ENCODE measurements at regions not wholly inside any gene's neighbourhood (a gene's known extent, or its start where the extent isn't known, plus 50 kb on each side); places are given as distances from the start of the nearest gene placed in this dataset.

DNA sequence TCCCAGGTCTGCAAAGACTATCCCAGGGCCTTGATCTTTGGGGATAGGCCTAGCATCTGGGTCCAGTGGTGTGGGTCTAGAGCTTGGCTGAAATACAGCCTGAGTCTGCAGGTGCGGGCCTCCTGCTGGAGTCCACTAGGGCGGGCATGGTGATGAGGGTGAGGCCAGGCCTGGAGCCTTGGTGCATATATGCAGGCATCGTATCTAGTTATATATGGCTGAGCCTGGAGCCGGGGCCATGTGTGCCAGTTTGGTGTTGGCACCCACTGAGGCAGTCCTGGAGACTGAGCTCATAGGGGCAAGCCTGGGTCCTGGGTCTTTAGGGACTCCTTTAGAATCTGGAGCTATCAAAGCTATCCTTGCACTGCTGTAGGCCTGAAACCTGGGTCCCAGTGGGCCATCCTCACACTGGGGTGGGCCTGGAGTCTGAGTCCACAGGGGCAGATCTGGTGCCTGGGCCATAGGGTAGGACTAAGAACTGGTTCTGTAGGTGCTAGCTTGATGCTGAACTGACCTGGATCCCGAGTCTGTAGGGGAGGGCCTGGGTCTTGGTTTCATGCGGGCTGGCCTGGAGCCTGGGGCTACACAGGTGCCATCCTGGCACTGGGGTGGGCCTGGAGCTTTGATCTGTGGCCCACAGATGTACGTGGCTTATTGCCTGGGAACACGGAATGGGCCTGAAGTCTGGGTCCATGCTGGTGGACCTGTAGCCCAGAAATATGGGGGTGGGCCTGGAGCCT is 346.5 kb upstream of the MEF2C start:
- H3K27me3 ChIP-seq (replicated peaks; ENCODE audit: control insufficient read depth, insufficient read depth, low read length, poor library complexity, severe bottlenecking) = no peaks in the 10 kb centered on the region
- no peak for DNase-seq
- H3K27ac ChIP-seq (ENCODE audit: insufficient read depth, low read length, poor library complexity, severe bottlenecking) = no peak overlapping the region
- no peaks in the 10 kb centered on the region for H3K36me3 ChIP-seq (ENCODE audit: control insufficient read depth, insufficient read depth, low read length)
- no peaks in the 10 kb centered on the region for H3K4me1 ChIP-seq (ENCODE audit: control insufficient read depth, insufficient read depth, low read length, poor library complexity, severe bottlenecking)
- H3K9me3 ChIP-seq (ENCODE audit: control insufficient read depth, low read length) = no peaks in the 10 kb centered on the region
- H3K4me3 ChIP-seq (ENCODE audit: insufficient read depth, low read depth, low read length, poor library complexity, severe bottlenecking) = no peak overlapping the region

DNA sequence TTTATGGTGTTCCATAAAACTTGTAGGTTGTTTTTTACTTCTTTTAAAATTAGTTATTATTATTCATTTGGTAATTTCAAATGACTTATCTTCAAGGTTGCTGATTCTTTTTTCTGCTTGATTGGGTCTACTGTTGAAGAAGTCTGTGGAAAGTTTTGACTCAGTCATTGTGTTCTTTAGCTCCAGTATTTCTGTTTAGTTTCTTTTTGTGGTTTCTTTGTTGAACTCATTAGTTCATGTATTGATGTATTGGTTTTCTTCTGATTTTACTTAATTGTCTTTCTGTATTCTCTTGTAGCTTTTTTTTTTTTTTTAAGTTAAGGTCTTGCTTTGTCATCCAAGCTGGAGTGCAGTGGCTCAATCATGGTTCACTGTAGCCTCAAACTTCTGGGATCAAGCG is 345.4 kb upstream of the MEF2C start:
- Histone ChIP-seq H3K4me3 (ENCODE audit: insufficient read depth, low read depth, low read length, poor library complexity, severe bottlenecking) (no peak overlapping the region), H3K27me3 (replicated peaks; ENCODE audit: control insufficient read depth, insufficient read depth, low read length, poor library complexity, severe bottlenecking) (no peaks in the 10 kb centered on the region), H3K36me3 (ENCODE audit: control insufficient read depth, insufficient read depth, low read length) (no peaks in the 10 kb centered on the region), H3K4me1 (ENCODE audit: control insufficient read depth, insufficient read depth, low read length, poor library complexity, severe bottlenecking) (no peaks in the 10 kb centered on the region), H3K27ac (ENCODE audit: insufficient read depth, low read length, poor library complexity, severe bottlenecking) (no peak overlapping the region), H3K9me3 (ENCODE audit: control insufficient read depth, low read length) (no peaks in the 10 kb centered on the region)
- DNase-seq = no peak

DNA sequence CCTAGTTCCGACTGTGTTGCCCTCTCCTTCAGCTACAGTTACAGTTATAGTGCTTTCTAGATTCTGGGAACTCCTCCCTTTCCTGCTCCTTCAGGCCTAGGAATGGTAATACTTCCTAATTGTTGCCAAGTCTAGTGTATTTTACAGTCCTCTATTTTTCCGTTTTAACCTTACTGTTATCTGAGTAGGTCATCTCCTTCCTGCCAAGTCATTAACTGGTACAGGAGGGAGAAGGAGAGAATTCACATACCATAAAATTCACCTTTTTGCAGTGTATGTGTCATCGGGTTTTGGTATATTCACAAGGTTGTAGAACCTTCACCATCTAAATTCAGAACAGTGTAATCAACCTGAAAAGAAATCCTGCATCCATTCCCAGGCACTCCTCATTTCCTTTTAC is 335.4 kb upstream of the MEF2C start:
- no peaks in the 10 kb centered on the region for H3K4me1 ChIP-seq (ENCODE audit: control insufficient read depth, insufficient read depth, low read length, poor library complexity, severe bottlenecking)
- no peak overlapping the region for H3K4me3 ChIP-seq (ENCODE audit: insufficient read depth, low read depth, low read length, poor library complexity, severe bottlenecking)
- no peaks in the 10 kb centered on the region for H3K27me3 ChIP-seq (replicated peaks; ENCODE audit: control insufficient read depth, insufficient read depth, low read length, poor library complexity, severe bottlenecking)
- H3K27ac ChIP-seq (ENCODE audit: insufficient read depth, low read length, poor library complexity, severe bottlenecking) = no peak overlapping the region
- DNase-seq = no peak
- no peaks in the 10 kb centered on the region for H3K36me3 ChIP-seq (ENCODE audit: control insufficient read depth, insufficient read depth, low read length)
- no peaks in the 10 kb centered on the region for H3K9me3 ChIP-seq (ENCODE audit: control insufficient read depth, low read length)

DNA sequence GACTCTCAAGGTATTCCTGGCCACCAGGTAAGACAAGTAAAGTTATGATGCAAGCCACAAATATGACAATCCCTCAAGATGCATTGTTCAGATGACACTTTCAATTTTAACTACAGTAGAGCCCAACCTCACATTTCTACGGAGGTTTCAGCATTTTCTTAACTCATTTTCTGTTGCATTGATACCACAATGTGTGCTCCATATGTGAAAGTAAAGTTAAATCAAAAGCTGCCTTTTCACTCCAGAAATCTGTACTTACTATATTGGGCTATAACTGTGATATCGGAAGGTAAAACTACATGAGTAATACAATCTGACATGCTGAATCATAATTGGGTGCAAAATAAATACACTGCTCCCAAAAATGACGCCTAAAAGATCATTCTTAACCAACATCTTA is 333.6 kb upstream of the MEF2C start:
- DNase-seq = no peak
- Histone ChIP-seq H3K4me1 (ENCODE audit: control insufficient read depth, insufficient read depth, low read length, poor library complexity, severe bottlenecking) (no peaks in the 10 kb centered on the region), H3K9me3 (ENCODE audit: control insufficient read depth, low read length) (no peaks in the 10 kb centered on the region), H3K27ac (ENCODE audit: insufficient read depth, low read length, poor library complexity, severe bottlenecking) (no peak overlapping the region), H3K4me3 (ENCODE audit: insufficient read depth, low read depth, low read length, poor library complexity, severe bottlenecking) (no peak overlapping the region), H3K36me3 (ENCODE audit: control insufficient read depth, insufficient read depth, low read length) (no peaks in the 10 kb centered on the region), H3K27me3 (replicated peaks; ENCODE audit: control insufficient read depth, insufficient read depth, low read length, poor library complexity, severe bottlenecking) (no peaks in the 10 kb centered on the region)

DNA sequence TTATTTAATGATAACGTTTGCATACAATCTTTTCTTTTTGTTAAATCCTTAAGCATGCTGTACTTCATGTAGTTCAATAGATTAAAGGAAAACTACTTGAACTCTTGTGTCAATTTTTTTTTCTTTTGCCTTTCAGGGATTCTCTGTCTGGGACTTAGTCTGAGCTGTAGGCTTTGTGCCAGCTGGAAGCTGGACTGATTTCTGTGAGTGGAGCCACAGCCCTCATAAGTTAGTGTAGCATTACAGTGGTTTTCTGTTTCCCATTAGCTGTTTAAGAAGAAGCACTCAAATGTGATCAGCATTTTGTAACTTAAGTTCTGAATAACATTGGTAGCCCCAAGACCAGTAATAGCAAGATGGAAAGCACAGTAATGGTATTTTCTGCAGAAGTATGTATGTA is 330.6 kb upstream of the MEF2C start:
- H3K36me3 ChIP-seq (ENCODE audit: control insufficient read depth, insufficient read depth, low read length) = no peaks in the 10 kb centered on the region
- H3K27ac ChIP-seq (ENCODE audit: insufficient read depth, low read length, poor library complexity, severe bottlenecking) = no peak overlapping the region
- no peak for DNase-seq
- no peaks in the 10 kb centered on the region for H3K9me3 ChIP-seq (ENCODE audit: control insufficient read depth, low read length)
- no peak overlapping the region for H3K4me3 ChIP-seq (ENCODE audit: insufficient read depth, low read depth, low read length, poor library complexity, severe bottlenecking)
- H3K4me1 ChIP-seq (ENCODE audit: control insufficient read depth, insufficient read depth, low read length, poor library complexity, severe bottlenecking) = no peaks in the 10 kb centered on the region
- no peaks in the 10 kb centered on the region for H3K27me3 ChIP-seq (replicated peaks; ENCODE audit: control insufficient read depth, insufficient read depth, low read length, poor library complexity, severe bottlenecking)

DNA sequence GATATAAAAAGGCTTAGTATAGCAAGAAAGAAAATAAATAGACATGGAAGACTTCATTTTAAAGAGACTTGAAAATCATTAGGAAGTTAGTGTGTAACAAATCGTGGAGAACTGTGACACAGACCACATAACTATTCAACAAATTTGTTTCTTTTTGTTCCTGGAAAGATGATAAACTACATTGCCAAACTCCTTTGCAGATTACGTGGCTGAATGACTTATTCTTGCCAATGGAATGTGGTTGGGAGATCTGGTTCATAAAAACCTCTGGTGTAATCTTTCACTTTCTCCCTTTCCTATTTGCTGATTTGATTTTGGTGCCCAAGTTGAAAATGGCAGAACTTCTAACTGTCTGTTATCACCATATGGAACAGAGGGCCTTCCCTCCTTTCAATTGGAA is 328.9 kb upstream of the MEF2C start:
- H3K27me3 ChIP-seq (replicated peaks; ENCODE audit: control insufficient read depth, insufficient read depth, low read length, poor library complexity, severe bottlenecking) = no peaks in the 10 kb centered on the region
- no peaks in the 10 kb centered on the region for H3K9me3 ChIP-seq (ENCODE audit: control insufficient read depth, low read length)
- no peak for DNase-seq
- no peaks in the 10 kb centered on the region for H3K36me3 ChIP-seq (ENCODE audit: control insufficient read depth, insufficient read depth, low read length)
- no peaks in the 10 kb centered on the region for H3K4me1 ChIP-seq (ENCODE audit: control insufficient read depth, insufficient read depth, low read length, poor library complexity, severe bottlenecking)
- no peak overlapping the region for H3K4me3 ChIP-seq (ENCODE audit: insufficient read depth, low read depth, low read length, poor library complexity, severe bottlenecking)
- no peak overlapping the region for H3K27ac ChIP-seq (ENCODE audit: insufficient read depth, low read length, poor library complexity, severe bottlenecking)

DNA sequence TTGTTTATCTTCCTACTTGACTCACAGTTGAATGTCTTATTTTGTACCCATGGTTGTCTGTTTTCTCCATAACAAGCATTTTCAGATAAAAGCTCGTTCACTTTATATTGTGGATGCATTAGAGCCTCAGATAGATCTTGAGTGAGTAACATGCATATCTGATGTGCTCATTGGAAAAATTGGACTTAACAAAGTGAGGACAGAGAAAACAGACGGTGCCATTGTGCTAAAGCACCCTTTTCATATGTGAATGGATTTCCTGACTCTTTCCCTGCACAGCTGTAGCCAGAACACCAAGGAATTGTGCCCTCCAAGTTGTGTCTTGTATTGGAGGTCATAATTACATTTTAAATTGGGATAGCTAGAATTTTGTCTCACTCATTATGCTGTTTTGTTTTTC is 325.8 kb upstream of the MEF2C start:
- DNase-seq = no peak
- no peaks in the 10 kb centered on the region for H3K36me3 ChIP-seq (ENCODE audit: control insufficient read depth, insufficient read depth, low read length)
- no peaks in the 10 kb centered on the region for H3K27me3 ChIP-seq (replicated peaks; ENCODE audit: control insufficient read depth, insufficient read depth, low read length, poor library complexity, severe bottlenecking)
- no peak overlapping the region for H3K4me3 ChIP-seq (ENCODE audit: insufficient read depth, low read depth, low read length, poor library complexity, severe bottlenecking)
- no peaks in the 10 kb centered on the region for H3K9me3 ChIP-seq (ENCODE audit: control insufficient read depth, low read length)
- H3K27ac ChIP-seq (ENCODE audit: insufficient read depth, low read length, poor library complexity, severe bottlenecking) = no peak overlapping the region
- H3K4me1 ChIP-seq (ENCODE audit: control insufficient read depth, insufficient read depth, low read length, poor library complexity, severe bottlenecking) = no peaks in the 10 kb centered on the region

DNA sequence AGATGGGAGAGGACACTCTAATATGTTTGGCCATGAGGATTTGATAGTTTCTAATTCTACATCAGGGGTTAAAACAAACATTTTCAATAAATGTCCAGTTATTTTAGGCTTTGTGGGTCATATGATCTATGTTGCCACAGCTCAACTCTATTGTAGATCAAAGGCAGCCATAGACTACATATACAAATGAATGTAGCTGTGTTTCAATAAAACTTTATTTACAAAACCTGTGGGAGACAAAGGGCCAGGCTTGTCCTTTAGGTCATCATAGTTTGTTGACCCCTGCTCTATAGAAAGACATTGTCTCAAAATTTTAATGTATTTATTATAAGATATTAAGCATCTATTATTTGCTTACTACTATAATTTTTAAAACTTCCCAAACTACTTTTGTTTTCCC is 325.4 kb upstream of the MEF2C start:
- H3K27ac ChIP-seq (ENCODE audit: insufficient read depth, low read length, poor library complexity, severe bottlenecking) = no peak overlapping the region
- H3K36me3 ChIP-seq (ENCODE audit: control insufficient read depth, insufficient read depth, low read length) = no peaks in the 10 kb centered on the region
- no peak for DNase-seq
- H3K27me3 ChIP-seq (replicated peaks; ENCODE audit: control insufficient read depth, insufficient read depth, low read length, poor library complexity, severe bottlenecking) = no peaks in the 10 kb centered on the region
- no peak overlapping the region for H3K4me3 ChIP-seq (ENCODE audit: insufficient read depth, low read depth, low read length, poor library complexity, severe bottlenecking)
- no peaks in the 10 kb centered on the region for H3K4me1 ChIP-seq (ENCODE audit: control insufficient read depth, insufficient read depth, low read length, poor library complexity, severe bottlenecking)
- H3K9me3 ChIP-seq (ENCODE audit: control insufficient read depth, low read length) = no peaks in the 10 kb centered on the region

DNA sequence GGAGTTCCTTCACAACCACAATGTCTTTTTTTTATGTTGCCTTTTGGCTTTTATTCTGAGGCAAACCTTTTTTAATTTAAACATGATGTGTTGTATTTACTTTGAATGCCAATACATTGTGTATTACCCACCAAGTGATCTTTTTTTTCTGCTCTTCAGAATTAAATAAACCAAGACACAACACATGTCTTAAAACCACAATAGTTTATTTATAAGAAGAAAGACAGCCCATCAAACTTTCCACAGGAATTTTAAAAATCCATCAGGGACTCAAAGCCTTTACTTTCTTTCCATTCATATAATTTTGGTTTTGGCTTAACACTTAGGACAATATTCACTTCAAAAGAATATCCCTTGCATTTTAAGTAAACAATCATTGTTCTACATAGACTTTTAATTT is 321.8 kb upstream of the MEF2C start:
- H3K4me1 ChIP-seq (ENCODE audit: control insufficient read depth, insufficient read depth, low read length, poor library complexity, severe bottlenecking) = no peaks in the 10 kb centered on the region
- DNase-seq = no peak
- peaks cover 1% of the 10 kb centered on the region for H3K9me3 ChIP-seq (ENCODE audit: control insufficient read depth, low read length)
- no peaks in the 10 kb centered on the region for H3K27me3 ChIP-seq (replicated peaks; ENCODE audit: control insufficient read depth, insufficient read depth, low read length, poor library complexity, severe bottlenecking)
- no peak overlapping the region for H3K27ac ChIP-seq (ENCODE audit: insufficient read depth, low read length, poor library complexity, severe bottlenecking)
- H3K4me3 ChIP-seq (ENCODE audit: insufficient read depth, low read depth, low read length, poor library complexity, severe bottlenecking) = no peak overlapping the region
- no peaks in the 10 kb centered on the region for H3K36me3 ChIP-seq (ENCODE audit: control insufficient read depth, insufficient read depth, low read length)

DNA sequence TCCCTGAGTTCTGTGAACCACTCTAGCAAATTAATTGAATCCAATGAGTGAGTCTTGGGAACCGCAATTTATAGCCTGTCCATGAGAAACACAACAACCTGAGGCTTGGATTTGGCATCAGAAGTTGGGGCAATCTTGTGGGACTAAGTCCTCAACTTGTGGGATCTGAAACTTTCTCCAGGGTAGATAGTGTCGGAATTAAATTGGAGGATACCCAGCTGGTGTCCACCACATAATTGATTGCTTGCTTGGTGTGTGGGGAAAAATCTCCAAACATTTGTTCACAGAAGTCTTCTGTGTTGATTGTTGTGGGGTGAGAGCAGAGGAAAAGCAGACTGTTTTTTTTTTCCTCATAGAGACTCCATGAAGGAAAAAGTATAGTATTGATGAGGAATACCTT is 320.6 kb upstream of the MEF2C start:
- no peak for DNase-seq
- H3K27me3 ChIP-seq (replicated peaks; ENCODE audit: control insufficient read depth, insufficient read depth, low read length, poor library complexity, severe bottlenecking) = no peaks in the 10 kb centered on the region

More for the DNA sequence above, 320.6 kb upstream of the MEF2C start:
- H3K36me3 ChIP-seq (ENCODE audit: control insufficient read depth, insufficient read depth, low read length) = no peaks in the 10 kb centered on the region
- H3K4me3 ChIP-seq (ENCODE audit: insufficient read depth, low read depth, low read length, poor library complexity, severe bottlenecking) = no peak overlapping the region
- H3K4me1 ChIP-seq (ENCODE audit: control insufficient read depth, insufficient read depth, low read length, poor library complexity, severe bottlenecking) = no peaks in the 10 kb centered on the region
- H3K27ac ChIP-seq (ENCODE audit: insufficient read depth, low read length, poor library complexity, severe bottlenecking) = no peak overlapping the region
- H3K9me3 ChIP-seq (ENCODE audit: control insufficient read depth, low read length) = peaks cover 3% of the 10 kb centered on the region

Data from effector memory CD4-positive, alpha-beta T cell (primary cell).